MCF 10A (cell line): ENCODE measurements at regions not wholly inside any gene's neighbourhood (a gene's known extent, or its start where the extent isn't known, plus 50 kb on each side); places are given as distances from the start of the nearest gene placed in this dataset.

Experiments
- BruUV-seq: library from RNA; stranded (reverse); fragments of 400-500 nt; replicated peaks from 2 replicates; lab custom pipeline; 2021; lab: Mats Ljungman, UMichigan
- CTCF ChIA-PET: fragments of 300-600 bp; sonication (Branson Sonifier 250); formaldehyde crosslinking; extraction: SDS; loops from one replicate; lab custom pipeline; 2021; ENCODE audit warnings: antibody characterized with exemption, inconsistent platforms; lab: Yijun Ruan, JAX
- POLR2A ChIA-PET: fragments of 300-600, 350-650 bp; sonication (Branson Sonifier 250); formaldehyde crosslinking; extraction: SDS; loops from one replicate; lab custom pipeline; 2020; ENCODE audit warnings: antibody characterized with exemption, inconsistent platforms; lab: Yijun Ruan, JAX
- DNase-seq: peaks from one replicate; pipeline ENCODE4 v3.0.0-alpha.2; 2018; ENCODE audit not compliant: unreplicated experiment
- H3K27ac Mint-ChIP-seq: one replicate; pipeline ENCODE4 v1.8.0; 2022; ENCODE audit warnings: mild to moderate bottlenecking, low read depth, mixed read lengths; ENCODE audit not compliant: unreplicated experiment
- H3K27me3 Mint-ChIP-seq: one replicate; pipeline ENCODE4 v1.8.0; 2022; ENCODE audit warnings: mixed read lengths; ENCODE audit not compliant: insufficient read depth, unreplicated experiment
- H3K36me3 Mint-ChIP-seq: one replicate; pipeline ENCODE4 v1.8.0; 2022; ENCODE audit warnings: mild to moderate bottlenecking, moderate library complexity, mixed read lengths; ENCODE audit not compliant: insufficient read depth, unreplicated experiment
- H3K4me1 Mint-ChIP-seq: one replicate; pipeline ENCODE4 v1.8.0; 2022; ENCODE audit warnings: mixed read lengths; ENCODE audit not compliant: insufficient read depth, unreplicated experiment
- H3K4me3 Mint-ChIP-seq: one replicate; pipeline ENCODE4 v1.8.0; 2022; ENCODE audit warnings: mild to moderate bottlenecking, moderate library complexity, mixed read lengths; ENCODE audit not compliant: unreplicated experiment
- H3K9me3 Mint-ChIP-seq: one replicate; pipeline ENCODE4 v1.8.0; 2022; ENCODE audit warnings: mixed read lengths; ENCODE audit not compliant: unreplicated experiment
- intact Hi-C: fragments of 100-400 bp; cut with micrococcal nuclease; formaldehyde crosslinking; loops from 2 replicates; pipeline ENCODE4 v1.14.1; 2022
- TF ChIP-seq, protein P1 (sequence below): fragments of 200-600 bp; IDR thresholded peaks from one replicate; pipeline ENCODE4 v1.8.0; 2022; ENCODE audit warnings: antibody characterized with exemption, mild to moderate bottlenecking; ENCODE audit not compliant: unreplicated experiment

DNA sequence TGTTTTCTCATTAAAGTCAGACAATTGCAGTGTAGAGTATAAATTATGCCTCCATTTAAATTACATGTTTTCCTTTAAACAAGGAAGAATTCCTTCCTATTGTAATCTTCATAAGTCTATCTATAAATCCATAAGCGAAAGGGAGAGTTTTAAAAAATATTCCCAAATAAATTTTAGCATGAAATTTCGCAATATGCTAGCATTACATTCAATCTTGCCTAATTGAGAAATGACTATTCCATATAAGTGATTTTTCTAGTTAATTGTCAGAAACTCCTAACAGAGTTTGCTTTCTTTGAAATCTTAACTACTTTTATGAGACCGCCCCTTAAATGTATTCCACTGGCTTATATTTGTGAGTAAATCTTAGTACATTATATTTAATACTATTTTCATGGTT, 133.1 kb upstream of the CRIM1 start:
- no peak for DNase-seq
- POLR2A ChIA-PET, result no interaction called here
- no TSS peak for BruUV-seq
- TF ChIP-seq, protein P1, sequence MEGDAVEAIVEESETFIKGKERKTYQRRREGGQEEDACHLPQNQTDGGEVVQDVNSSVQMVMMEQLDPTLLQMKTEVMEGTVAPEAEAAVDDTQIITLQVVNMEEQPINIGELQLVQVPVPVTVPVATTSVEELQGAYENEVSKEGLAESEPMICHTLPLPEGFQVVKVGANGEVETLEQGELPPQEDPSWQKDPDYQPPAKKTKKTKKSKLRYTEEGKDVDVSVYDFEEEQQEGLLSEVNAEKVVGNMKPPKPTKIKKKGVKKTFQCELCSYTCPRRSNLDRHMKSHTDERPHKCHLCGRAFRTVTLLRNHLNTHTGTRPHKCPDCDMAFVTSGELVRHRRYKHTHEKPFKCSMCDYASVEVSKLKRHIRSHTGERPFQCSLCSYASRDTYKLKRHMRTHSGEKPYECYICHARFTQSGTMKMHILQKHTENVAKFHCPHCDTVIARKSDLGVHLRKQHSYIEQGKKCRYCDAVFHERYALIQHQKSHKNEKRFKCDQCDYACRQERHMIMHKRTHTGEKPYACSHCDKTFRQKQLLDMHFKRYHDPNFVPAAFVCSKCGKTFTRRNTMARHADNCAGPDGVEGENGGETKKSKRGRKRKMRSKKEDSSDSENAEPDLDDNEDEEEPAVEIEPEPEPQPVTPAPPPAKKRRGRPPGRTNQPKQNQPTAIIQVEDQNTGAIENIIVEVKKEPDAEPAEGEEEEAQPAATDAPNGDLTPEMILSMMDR, result no peak
- CTCF ChIA-PET, result no interaction called here
- Mint-ChIP-seq H3K36me3 (no peaks in the 10 kb centered on the region), H3K9me3 (no peaks in the 10 kb centered on the region), H3K27me3 (peaks cover 11% of the 10 kb centered on the region), H3K4me3 (no peak overlapping the region), H3K27ac (no peak overlapping the region), H3K4me1 (no peaks in the 10 kb centered on the region)
- intact Hi-C loops, result no loop called here

DNA sequence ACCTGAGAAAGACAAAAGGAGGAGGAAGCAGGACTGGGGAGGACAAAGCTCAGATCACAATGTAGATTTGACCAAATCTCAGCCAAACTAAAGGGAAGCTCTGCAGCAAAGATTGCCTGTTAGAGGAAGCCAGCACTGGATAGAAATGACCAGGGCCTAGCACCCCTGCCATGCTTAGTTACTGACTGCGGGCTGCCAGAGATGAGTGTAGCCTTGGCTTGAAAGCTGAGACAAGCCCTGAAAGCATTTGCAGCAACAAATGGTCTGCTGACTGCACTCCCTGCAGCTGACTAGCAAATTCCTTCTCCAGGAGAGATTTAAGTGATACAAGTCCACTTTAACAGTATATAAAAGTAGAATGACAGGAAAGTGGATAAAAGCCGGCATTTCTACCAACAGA, 140.9 kb upstream of the CRIM1 start:
- Mint-ChIP-seq H3K4me3 (no peak overlapping the region), H3K9me3 (peaks cover 15% of the 10 kb centered on the region), H3K36me3 (no peaks in the 10 kb centered on the region), H3K4me1 (no peaks in the 10 kb centered on the region), H3K27ac (no peak overlapping the region), H3K27me3 (peaks cover 20% of the 10 kb centered on the region)
- no peak for DNase-seq
- intact Hi-C loops, result no loop called here
- no TSS peak for BruUV-seq
- TF ChIP-seq, protein P1, result no peak
- CTCF ChIA-PET, result no interaction called here
- POLR2A ChIA-PET, result no interaction called here

DNA sequence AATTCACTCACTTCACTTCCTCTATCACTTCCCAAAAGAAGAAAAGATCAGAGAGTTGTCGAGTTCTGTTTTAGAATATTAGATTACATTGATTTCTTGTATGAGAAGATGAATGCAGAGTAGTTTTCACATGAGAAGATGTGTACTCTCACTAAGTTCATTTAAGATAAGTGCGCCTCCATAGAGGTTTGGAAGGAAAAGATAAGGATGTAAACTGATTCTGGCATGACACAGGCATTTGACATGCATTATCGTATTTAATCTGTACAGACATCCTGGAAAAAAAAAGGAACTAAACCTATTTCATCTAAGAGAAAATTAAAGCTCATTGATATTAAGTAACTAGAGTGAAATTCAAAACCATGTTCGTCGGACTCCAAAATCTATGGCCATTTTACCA, 152.2 kb upstream of the CRIM1 start:
- CTCF ChIA-PET, result no interaction called here
- TF ChIP-seq, protein P1, result no peak
- no peaks in the 10 kb centered on the region for H3K9me3 Mint-ChIP-seq
- POLR2A ChIA-PET, result no interaction called here
- no peaks in the 10 kb centered on the region for H3K4me1 Mint-ChIP-seq
- H3K27me3 Mint-ChIP-seq, result peaks cover 11% of the 10 kb centered on the region
- BruUV-seq, result no TSS peak
- intact Hi-C loops, result no loop called here
- no peak for DNase-seq
- H3K27ac Mint-ChIP-seq, result no peak overlapping the region
- H3K36me3 Mint-ChIP-seq, result no peaks in the 10 kb centered on the region
- H3K4me3 Mint-ChIP-seq, result no peak overlapping the region

DNA sequence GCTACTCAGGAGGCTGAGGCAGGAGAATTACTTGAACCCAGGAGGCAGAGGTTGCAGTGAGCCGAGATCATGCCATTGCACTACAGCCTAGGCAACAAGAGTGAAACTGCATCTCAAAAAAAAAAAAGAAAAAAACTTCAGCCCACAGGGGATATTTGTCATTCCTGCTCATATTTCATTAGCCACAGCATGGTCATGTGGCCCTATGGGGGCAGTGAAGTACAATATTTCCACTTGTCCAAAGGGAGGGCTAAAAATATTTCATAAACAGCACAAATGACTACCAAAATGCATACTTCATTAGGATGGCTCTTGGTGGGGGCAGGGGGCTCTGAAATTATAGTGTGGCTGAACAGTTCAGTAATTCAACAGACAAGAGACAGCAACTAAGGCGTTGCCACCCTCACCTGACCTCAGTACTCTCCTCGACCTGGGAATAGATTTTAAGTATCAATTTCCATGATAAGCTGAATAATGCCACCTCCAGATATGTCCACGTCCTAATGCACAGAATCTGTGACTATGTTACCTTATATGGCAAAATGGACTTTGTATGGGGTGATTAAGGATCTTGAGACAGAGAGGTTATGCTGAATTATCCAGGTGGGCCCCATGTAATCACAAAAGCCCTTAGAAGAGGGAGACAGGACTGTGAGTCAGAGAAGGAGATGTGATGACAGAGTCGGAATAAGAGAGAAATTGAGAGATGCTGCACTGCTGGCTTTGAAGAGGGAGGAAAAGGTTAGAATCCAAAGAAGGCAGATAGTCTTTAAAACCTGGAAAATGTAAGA, 158.2 kb upstream of the CRIM1 start:
- H3K27me3 Mint-ChIP-seq, result peaks cover 40% of the 10 kb centered on the region
- TF ChIP-seq, protein P1, result no peak
- H3K4me3 Mint-ChIP-seq, result no peak overlapping the region
- H3K36me3 Mint-ChIP-seq, result no peaks in the 10 kb centered on the region
- DNase-seq, result no peak
- H3K4me1 Mint-ChIP-seq, result no peaks in the 10 kb centered on the region
- H3K9me3 Mint-ChIP-seq, result no peaks in the 10 kb centered on the region
- no peak overlapping the region for H3K27ac Mint-ChIP-seq
- intact Hi-C loops, result no loop called here
- POLR2A ChIA-PET, result no interaction called here
- CTCF ChIA-PET, result interaction anchor here (0.6 to 0.7 kb wide), 2 partner anchors 19 to 51 kb away, joined by 3 read pairs; no protein-coding TSS in a partner anchor
- no TSS peak for BruUV-seq
